Body of pancreas (tissue), 4 donors: ENCODE measurements at regions not wholly inside any gene's neighbourhood (a gene's known extent, or its start where the extent isn't known, plus 50 kb on each side); places are given as distances from the start of the nearest gene placed in this dataset.

Experiments used
- ATAC-seq: fragments of 150-250 bp; one replicate; pipeline ENCODE4 v1.9.1; 2016
- DNase-seq, 4 donors: peaks; one replicate each; pipeline ENCODE4 v3.0.0-alpha.2; 2019
- H3K27ac ChIP-seq, 4 donors: fragments of 200-600 bp; sonication (generic); 1 replicate in 3 of 4; 2 replicates in 1 of 4; pipeline versions ENCODE4 v1.5.1 to v1.6.1; 2016 to 2019; ENCODE audit warnings: mild to moderate bottlenecking in 1 of 4, mixed read lengths in 1 of 4, moderate library complexity in 1 of 4
- H3K27me3 ChIP-seq, 2 donors: fragments of 200-600 bp; sonication (generic); one replicate each; pipeline ENCODE4 v1.6.0; 2016; ENCODE audit warnings: mild to moderate bottlenecking in 1 of 2
- H3K36me3 ChIP-seq, 2 donors: fragments of 200-600 bp; sonication (generic); replicated peaks in 1 of 2; 2 replicates each; pipeline ENCODE4 v1.5.1; 2016; ENCODE audit warnings: low read depth in 2 of 2; ENCODE audit not compliant: insufficient read depth in 1 of 2
- H3K4me1 ChIP-seq: fragments of 200-600 bp; sonication (generic); one replicate; pipeline ENCODE4 v1.6.0; 2016
- H3K4me3 ChIP-seq, 2 donors: fragments of 200-600 bp; sonication (generic); 1 replicate in 1 of 2; 2 replicates in 1 of 2; pipeline ENCODE4 v1.5.1; 2016 to 2019
- H3K9me3 ChIP-seq, 3 donors: fragments of 200-600 bp; sonication (generic); 1 replicate in 2 of 3; 2 replicates in 1 of 3; pipeline ENCODE4 v1.5.1; 2016
- CTCF ChIP-seq, 7 experiments: fragments of 450-650 bp in 4 of 7; fragments of 200-600 bp in 3 of 7; sonication (generic) in 3 of 7; IDR thresholded peaks; one replicate each; pipeline ENCODE4 v1.5.1; 2016 to 2019; ENCODE audit warnings: antibody characterized with exemption in 7 of 7
- POLR2A ChIP-seq, 3 donors: fragments of 450-650 bp; IDR thresholded peaks; one replicate each; pipeline ENCODE4 v1.6.1; 2016; ENCODE audit warnings: antibody characterized with exemption in 3 of 3, mild to moderate bottlenecking in 2 of 3
- WGBS, 2 donors: methylation state at CpG; one replicate each; pipeline ENCODE4 v1.1.5; 2017; 5-methylcytosine and 5-hydroxymethylcytosine counted together
- intact Hi-C: fragments of 100-400 bp; cut with DNase I; formaldehyde crosslinking; loops from one replicate; pipeline ENCODE4 v1.15.1; 2023

DNA sequence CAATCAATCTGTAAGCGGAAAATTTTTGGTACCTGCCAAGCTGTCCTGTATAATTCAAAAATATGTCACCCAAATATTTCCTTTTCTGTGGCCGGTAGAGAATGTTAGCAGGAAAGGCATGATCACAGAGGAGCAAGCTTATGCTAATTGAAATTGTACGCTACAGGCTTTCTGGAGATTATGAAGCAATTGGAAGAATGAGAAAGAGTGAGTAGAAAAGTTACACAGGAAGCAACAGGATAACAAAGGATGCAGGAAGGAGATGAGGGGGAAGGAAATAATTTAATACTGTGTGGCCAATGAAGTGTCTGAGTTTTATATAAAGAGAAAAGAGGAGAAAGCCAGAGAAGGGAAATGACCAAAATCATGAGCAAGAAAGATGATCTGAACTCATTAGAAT, 627.2 kb upstream of the STXBP6 start:
- no peaks in the 10 kb centered on the region for H3K27me3 ChIP-seq
- intact Hi-C loops, result no loop called here
- H3K27ac ChIP-seq, result no peak overlapping the region
- 72 to 73% methylated on average over 3 of the region's 3 CpGs for WGBS, 2 donors
- ATAC-seq (no peak), DNase-seq (no peak)
- H3K4me1 ChIP-seq, result no peaks in the 10 kb centered on the region
- no peak for TF ChIP-seq CTCF (IDR thresholded peaks at IDR 0.05)
- TF ChIP-seq POLR2A (IDR thresholded peaks at IDR 0.05), result no peak
- no peak overlapping the region for H3K4me3 ChIP-seq
- no peaks in the 10 kb centered on the region for H3K36me3 ChIP-seq
- H3K9me3 ChIP-seq, result no peaks in the 10 kb centered on the region

DNA sequence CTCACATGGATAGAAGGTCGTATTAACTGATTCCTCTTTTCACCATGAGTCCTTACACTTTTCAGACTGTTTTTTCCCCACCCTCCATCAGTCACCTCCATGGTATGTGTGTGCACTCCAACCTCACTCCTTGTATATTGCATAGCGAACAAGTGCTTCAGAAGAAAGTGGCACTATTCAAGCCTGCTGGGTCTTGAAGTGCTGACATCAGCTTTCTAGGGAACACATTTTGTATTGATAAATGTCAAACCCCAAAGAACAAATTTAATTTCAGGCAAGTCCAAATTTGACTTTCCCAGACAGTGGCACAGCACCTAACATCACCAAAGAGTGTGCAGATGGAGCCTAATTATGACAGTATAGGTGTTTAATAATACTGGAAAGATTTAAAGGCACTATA, 617.4 kb upstream of the STXBP6 start:
- DNase-seq (no peak), ATAC-seq (no peak)
- H3K4me1 ChIP-seq, result no peaks in the 10 kb centered on the region
- H3K36me3 ChIP-seq, result no peaks in the 10 kb centered on the region
- H3K27ac ChIP-seq, result no peak overlapping the region
- no peak overlapping the region for H3K4me3 ChIP-seq
- 38 to 43% methylated on average over 2 of the region's 2 CpGs for WGBS, 2 donors
- TF ChIP-seq POLR2A (IDR thresholded peaks at IDR 0.05), result no peak
- no peak for TF ChIP-seq CTCF (IDR thresholded peaks at IDR 0.05)
- no peaks in the 10 kb centered on the region for H3K9me3 ChIP-seq
- intact Hi-C loops, result no loop called here
- H3K27me3 ChIP-seq, result no peaks in the 10 kb centered on the region

GRCh38 chr14:25666877-25667276, 616.9 kb upstream of the STXBP6 start:
- intact Hi-C loops, result no loop called here
- H3K9me3 ChIP-seq, result no peaks in the 10 kb centered on the region
- DNase-seq (no peak), ATAC-seq (no peak)
- TF ChIP-seq POLR2A (IDR thresholded peaks at IDR 0.05) (no peak), CTCF (IDR thresholded peaks at IDR 0.05) (no peak)
- no peak overlapping the region for H3K27ac ChIP-seq
- H3K4me1 ChIP-seq, result no peaks in the 10 kb centered on the region
- no peaks in the 10 kb centered on the region for H3K36me3 ChIP-seq
- H3K27me3 ChIP-seq, result no peaks in the 10 kb centered on the region
- WGBS, 2 donors, result 37 to 40% methylated on average over 4 of the region's 4 CpGs
- no peak overlapping the region for H3K4me3 ChIP-seq

GRCh38 chr14:25658988-25659387, 609.0 kb upstream of the STXBP6 start:
- ATAC-seq, result no peak
- intact Hi-C loops, result no loop called here
- no peak for TF ChIP-seq POLR2A (IDR thresholded peaks at IDR 0.05)
- no peak for TF ChIP-seq CTCF (IDR thresholded peaks at IDR 0.05)

DNA sequence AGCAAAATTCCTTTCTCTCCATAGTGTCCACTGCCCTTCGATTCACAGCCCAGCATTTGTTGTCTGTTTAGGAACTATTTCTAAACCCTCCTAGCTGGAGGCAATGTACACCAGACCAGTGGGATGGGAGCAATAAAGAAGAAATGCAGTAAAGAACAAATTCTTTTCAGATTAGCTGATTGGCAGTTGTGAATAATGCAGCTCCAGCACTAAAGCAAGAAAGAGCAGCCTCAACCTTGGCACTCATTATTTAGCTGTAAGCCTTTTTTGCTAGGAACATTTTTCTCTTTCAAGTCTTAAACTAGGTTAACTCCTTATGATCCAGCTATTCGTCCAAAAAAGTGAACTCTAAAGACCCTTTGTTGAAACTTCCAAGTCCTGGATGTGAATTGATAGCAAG, 580.5 kb upstream of the STXBP6 start:
- 11 to 13% methylated on average over 2 of the region's 2 CpGs for WGBS, 2 donors
- DNase-seq, result no peak

More at GRCh38 chr14:25658988-25659387, 609.0 kb upstream of the STXBP6 start:
- Histone ChIP-seq H3K27ac (no peak overlapping the region), H3K9me3 (no peaks in the 10 kb centered on the region), H3K36me3 (no peaks in the 10 kb centered on the region), H3K27me3 (no peaks in the 10 kb centered on the region), H3K4me1 (no peaks in the 10 kb centered on the region), H3K4me3 (no peak overlapping the region)
- no peak for DNase-seq
- 47 to 48% methylated on average over 2 of the region's 2 CpGs for WGBS, 2 donors

More for the DNA sequence above, 580.5 kb upstream of the STXBP6 start:
- no peak for TF ChIP-seq CTCF (IDR thresholded peaks at IDR 0.05)
- TF ChIP-seq POLR2A (IDR thresholded peaks at IDR 0.05), result no peak
- H3K36me3 ChIP-seq, result no peaks in the 10 kb centered on the region
- H3K4me1 ChIP-seq, result no peaks in the 10 kb centered on the region
- H3K27me3 ChIP-seq, result no peaks in the 10 kb centered on the region
- H3K9me3 ChIP-seq, result no peaks in the 10 kb centered on the region
- H3K27ac ChIP-seq, result no peak overlapping the region
- intact Hi-C loops, result no loop called here
- no peak for ATAC-seq
- H3K4me3 ChIP-seq, result no peak overlapping the region
